Endothelial cell of umbilical vein (primary cell): ENCODE measurements at regions not wholly inside any gene's neighbourhood (a gene's known extent, or its start where the extent isn't known, plus 50 kb on each side); places are given as distances from the start of the nearest gene placed in this dataset.

ENCODE experiments used
- BruUV-seq: library from RNA; stranded (reverse); fragments of 400-500 nt; replicated peaks from 2 replicates; lab custom pipeline; 2021; lab: Mats Ljungman, UMichigan
- CTCF ChIA-PET: fragments of 300-600, 350-600 bp; sonication (Branson Sonifier 250); formaldehyde crosslinking; loops from one replicate; lab custom pipeline; 2021; ENCODE audit warnings: antibody characterized with exemption, inconsistent platforms; lab: Charles Lee
- POLR2A ChIA-PET: fragments of 300-600, 350-600 bp; sonication (Branson Sonifier 250); formaldehyde crosslinking; loops from one replicate; lab custom pipeline; 2021; ENCODE audit warnings: antibody characterized with exemption, inconsistent platforms; lab: Charles Lee
- DNase-seq: peaks from one replicate; pipeline ENCODE4 v3.0.0-alpha.2; 2011; ENCODE audit warnings: low read depth, low spot score
- FAIRE-seq: peaks from 2 replicates; lab custom pipeline; 2011; peaks lifted over from hg19 to GRCh38; lab: Jason Lieb, UNC
- H2AFZ ChIP-seq: 2 replicates; pipeline ENCODE4 v1.6.0; 2012; ENCODE audit warnings: low read depth, low read length, control low read depth, inconsistent platforms
- H3K27ac ChIP-seq: 2 replicates; pipeline ENCODE4 v1.5.1; 2011; ENCODE audit warnings: low read depth, mild to moderate bottlenecking, control low read depth, low read length, moderate library complexity; ENCODE audit not compliant: insufficient read depth
- H3K27me3 ChIP-seq, 2 experiments: 2 replicates each; pipeline versions ENCODE4 v1.6.0 to v1.6.1; 2011; ENCODE audit warnings: low read length in 2 of 2, mixed read lengths in 1 of 2; ENCODE audit not compliant: control insufficient read depth in 2 of 2, insufficient read depth in 2 of 2
- H3K36me3 ChIP-seq, 2 experiments: 2 replicates in 1 of 2; 3 replicates in 1 of 2; pipeline ENCODE4 v1.5.1; 2011; ENCODE audit warnings: low read length in 2 of 2, mild to moderate bottlenecking in 1 of 2, moderate library complexity in 1 of 2; ENCODE audit not compliant: control insufficient read depth in 2 of 2, insufficient read depth in 2 of 2; ENCODE audit errors: extremely low read depth in 1 of 2
- H3K4me1 ChIP-seq: 3 replicates; pipeline ENCODE4 v1.5.1; 2011; ENCODE audit warnings: mild to moderate bottlenecking, low read length; ENCODE audit not compliant: control insufficient read depth, insufficient read depth; ENCODE audit errors: extremely low read depth
- H3K4me2 ChIP-seq: 2 replicates; pipeline ENCODE4 v1.6.1; 2011; ENCODE audit warnings: low read length, control low read depth, mixed read lengths; ENCODE audit not compliant: insufficient read depth
- H3K4me3 ChIP-seq, 3 experiments: fragments of 200-600 bp in 1 of 3; sonication (generic), shearing (Covaris generic) in 1 of 3; replicated peaks in 1 of 3; 2 replicates each; pipeline ENCODE4 v1.5.1; 2011 to 2016; ENCODE audit warnings: control low read depth in 3 of 3, low read length in 3 of 3, mild to moderate bottlenecking in 2 of 3, inconsistent platforms in 1 of 3, low read depth in 1 of 3, moderate library complexity in 1 of 3; ENCODE audit not compliant: insufficient read depth in 1 of 3
- H3K79me2 ChIP-seq: 2 replicates; pipeline ENCODE4 v1.6.0; 2012; ENCODE audit warnings: low read length, inconsistent platforms; ENCODE audit not compliant: control insufficient read depth, insufficient read depth
- H3K9ac ChIP-seq: replicated peaks from 2 replicates; pipeline ENCODE3; 2011; ENCODE audit warnings: low read length, control low read depth; ENCODE audit not compliant: insufficient read depth; ENCODE audit errors: extremely low read depth
- H3K9me1 ChIP-seq: replicated peaks from 3 replicates; pipeline ENCODE4 v1.6.0; 2011; ENCODE audit warnings: mild to moderate bottlenecking, low read length; ENCODE audit not compliant: control insufficient read depth, insufficient read depth; ENCODE audit errors: extremely low read depth
- H3K9me3 ChIP-seq: replicated peaks from 2 replicates; pipeline ENCODE4 v1.5.1; 2012; ENCODE audit warnings: low read length, inconsistent platforms; ENCODE audit not compliant: control insufficient read depth, insufficient read depth
- H4K20me1 ChIP-seq: replicated peaks from 2 replicates; pipeline ENCODE3; 2011; ENCODE audit warnings: mild to moderate bottlenecking, low read length; ENCODE audit not compliant: control insufficient read depth, insufficient read depth; ENCODE audit errors: extremely low read depth
- GATA2 ChIP-seq: IDR thresholded peaks from 2 replicates; pipeline ENCODE4 v1.7.0; 2011; ENCODE audit warnings: low read depth, mild to moderate bottlenecking, moderate library complexity, mixed read lengths, low read length; ENCODE audit not compliant: insufficient read length, insufficient read depth
- POLR2A ChIP-seq: IDR thresholded peaks from 2 replicates; pipeline ENCODE4 v1.6.1; 2012; ENCODE audit warnings: low read depth, mild to moderate bottlenecking, control low read depth, low read length
- POLR2AphosphoS5 ChIP-seq: IDR thresholded peaks from 2 replicates; pipeline ENCODE4 v1.6.1; 2012; ENCODE audit warnings: low read depth, mild to moderate bottlenecking, control low read depth, low read length, moderate library complexity; ENCODE audit not compliant: insufficient read depth
- dilution Hi-C: fragments of 300-500 bp; cut with MboI; formaldehyde crosslinking; loops from one replicate; pipeline ENCODE4 v1.15.0; 2019; ENCODE audit warnings: low sequenced_read_pairs; ENCODE audit not compliant: extremely low pct_ligation_motif_present
- intact Hi-C: fragments of 100-400 bp; cut with micrococcal nuclease; formaldehyde crosslinking; loops from one replicate; pipeline ENCODE4 v1.10.0; 2022

DNA sequence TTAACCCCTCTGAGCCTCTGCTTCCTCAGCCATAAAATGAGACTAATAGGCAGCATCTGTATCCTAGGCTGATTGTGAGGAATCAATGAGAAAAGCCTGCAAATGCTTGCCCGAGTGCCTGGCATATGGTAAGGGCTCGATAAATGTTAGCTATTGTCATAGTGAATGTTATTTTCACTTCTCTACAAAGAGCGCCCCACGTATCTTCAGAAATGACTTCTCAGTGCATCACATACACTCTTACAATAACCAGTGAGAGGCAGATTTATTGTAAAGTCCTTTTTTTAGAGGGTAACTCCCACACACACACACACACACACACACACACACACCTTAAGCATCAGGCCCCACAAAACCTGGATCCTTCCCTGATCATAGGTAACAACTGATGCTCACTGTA, 60.5 kb upstream of the SPATA12 start:
- CTCF ChIA-PET: interaction anchor here (1.6 to 1.7 kb wide), 2 partner anchors 10 to 11 kb away, joined by 3 to 9 read pairs; no protein-coding TSS in a partner anchor
- DNase-seq: no peak
- dilution Hi-C loops (no loop called here), intact Hi-C loops (no loop called here)
- no peak overlapping the region for H3K9ac ChIP-seq
- H3K27ac ChIP-seq: no peak overlapping the region
- H3K9me1 ChIP-seq: no peaks in the 10 kb centered on the region
- no peaks in the 10 kb centered on the region for H3K9me3 ChIP-seq
- POLR2A ChIA-PET: interaction anchor here (0.7 kb wide), 1 partner anchor 1127 kb away, joined by 3 read pairs; no protein-coding TSS in a partner anchor
- no peaks in the 10 kb centered on the region for H3K27me3 ChIP-seq
- H3K36me3 ChIP-seq: no peaks in the 10 kb centered on the region
- H3K79me2 ChIP-seq: no peaks in the 10 kb centered on the region
- no peak overlapping the region for H2AFZ ChIP-seq
- TF ChIP-seq POLR2AphosphoS5 (no peak), GATA2 (no peak)
- H4K20me1 ChIP-seq: no peaks in the 10 kb centered on the region
- no peak overlapping the region for H3K4me2 ChIP-seq
- H3K4me1 ChIP-seq: peaks cover 3% of the 10 kb centered on the region
- H3K4me3 ChIP-seq: no peak overlapping the region
- BruUV-seq: no TSS peak
- FAIRE-seq: no peak

DNA sequence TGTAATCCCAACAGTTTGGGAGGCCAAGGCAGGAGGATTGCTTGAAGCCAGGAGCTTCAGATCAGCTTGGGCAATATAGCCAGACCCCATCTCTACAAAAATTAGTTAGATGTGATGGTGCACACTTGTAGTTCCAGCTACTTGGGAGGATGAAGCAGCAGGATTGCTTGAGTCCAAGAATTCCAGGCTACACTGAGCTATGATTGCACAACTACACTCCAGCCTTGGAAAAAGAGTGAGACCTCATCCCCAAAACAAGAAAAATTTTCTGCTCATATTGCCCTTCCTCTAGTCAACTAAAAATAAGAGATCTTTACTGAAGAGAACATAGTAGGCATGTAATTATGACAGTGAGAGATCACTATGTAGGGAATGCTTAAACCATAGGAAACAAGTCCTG, 60.9 kb upstream of the SPATA12 start:
- DNase-seq (no peak), FAIRE-seq (no peak)
- no peak overlapping the region for H3K4me3 ChIP-seq
- dilution Hi-C loops (no loop called here), intact Hi-C loops (loop anchor here (5.0 to 10.0 kb wide), 3 partner anchors 103 to 173 kb away; no protein-coding TSS in a partner anchor)
- H3K4me2 ChIP-seq: no peak overlapping the region
- H3K79me2 ChIP-seq: no peaks in the 10 kb centered on the region
- TF ChIP-seq POLR2A: no peak
- H4K20me1 ChIP-seq: no peaks in the 10 kb centered on the region
- H3K27ac ChIP-seq: no peak overlapping the region
- H3K9ac ChIP-seq: no peak overlapping the region
- no peaks in the 10 kb centered on the region for H3K9me3 ChIP-seq
- H2AFZ ChIP-seq: no peak overlapping the region
- ChIA-PET CTCF (interaction anchor here (1.7 to 2.1 kb wide), 3 partner anchors 9 to 297 kb away, joined by 7 to 10 read pairs (median 9); no protein-coding TSS in a partner anchor), POLR2A (interaction anchor here (0.7 kb wide), 1 partner anchor 1128 kb away, joined by 3 read pairs; no protein-coding TSS in a partner anchor)
- no peaks in the 10 kb centered on the region for H3K36me3 ChIP-seq
- H3K9me1 ChIP-seq: no peaks in the 10 kb centered on the region
- H3K27me3 ChIP-seq: no peaks in the 10 kb centered on the region
- H3K4me1 ChIP-seq: peaks cover 3% of the 10 kb centered on the region
- no TSS peak for BruUV-seq
